K562 (cell line): ENCODE measurements at regions not wholly inside any gene's neighbourhood (a gene's known extent, or its start where the extent isn't known, plus 50 kb on each side); places are given as distances from the start of the nearest gene placed in this dataset.

Experiments
- ATAC-seq: fragments of 200-7000 bp; cut with Tn5 transposase; 3 replicates; pipeline ENCODE4 v1.9.1; 2020; ENCODE audit warnings: moderate library complexity
- BruUV-seq: library from RNA; stranded (reverse); fragments of 400-500 nt; replicated peaks from 2 replicates; lab custom pipeline; 2021; lab: Mats Ljungman, UMichigan
- CTCF ChIA-PET: fragments of 300-600 bp; formaldehyde crosslinking; extraction: SDS; loops from one replicate; lab custom pipeline; 2021; ENCODE audit warnings: low intra/inter-chr PET ratio; lab: Yijun Ruan, JAX
- POLR2A ChIA-PET: fragments of 300-600, 350-650 bp; sonication (Branson Sonifier 250); formaldehyde crosslinking; extraction: SDS; loops from one replicate; lab custom pipeline; 2021; ENCODE audit warnings: antibody characterized with exemption, inconsistent platforms; lab: Yijun Ruan, JAX
- DNase-seq, 4 experiments: peaks; one replicate each; pipeline versions ENCODE4 v3.0.0 to v3.0.0-alpha.2; 2011 to 2018; ENCODE audit warnings: low spot score in 3 of 4, mixed read lengths in 3 of 4; ENCODE audit errors: extremely low read depth in 1 of 4
- FAIRE-seq: peaks from 2 replicates; lab custom pipeline; 2011; peaks lifted over from hg19 to GRCh38; lab: Jason Lieb, UNC
- H2AFZ ChIP-seq: 2 replicates; pipeline ENCODE4 v1.6.0; 2011; ENCODE audit warnings: low read depth, low read length, control low read depth, inconsistent platforms
- H3K27ac ChIP-seq: fragments of 200-600 bp; 3 replicates; pipeline ENCODE4 v1.8.0; 2011; ENCODE audit warnings: low read depth, mild to moderate bottlenecking, control low read depth, inconsistent platforms, low read length, moderate library complexity, mixed read lengths; ENCODE audit errors: extremely low read depth
- H3K27me3 ChIP-seq, 2 experiments: fragments of 300-600 bp in 1 of 2; 2 replicates in 1 of 2; 3 replicates in 1 of 2; pipeline versions ENCODE4 v1.6.0 to v1.8.0; 2011; ENCODE audit warnings: inconsistent platforms in 2 of 2, low read length in 2 of 2, mild to moderate bottlenecking in 1 of 2, mixed read lengths in 1 of 2, moderate library complexity in 1 of 2; ENCODE audit not compliant: control insufficient read depth in 2 of 2, insufficient read depth in 2 of 2
- H3K36me3 ChIP-seq: fragments of 300-600 bp; 3 replicates; pipeline ENCODE4 v1.8.0; 2011; ENCODE audit warnings: mild to moderate bottlenecking, low read length, inconsistent platforms; ENCODE audit not compliant: control insufficient read depth, insufficient read depth
- H3K4me1 ChIP-seq, 2 experiments: fragments of 200-600 bp in 1 of 2; replicated peaks in 1 of 2; 2 replicates in 1 of 2; 3 replicates in 1 of 2; pipeline versions ENCODE4 v1.5.1 to v1.8.0; 2011; ENCODE audit warnings: inconsistent platforms in 2 of 2, low read length in 2 of 2, mild to moderate bottlenecking in 1 of 2, mixed read lengths in 1 of 2, moderate library complexity in 1 of 2; ENCODE audit not compliant: control insufficient read depth in 2 of 2, insufficient read depth in 2 of 2
- H3K4me2 ChIP-seq: 2 replicates; pipeline ENCODE4 v1.6.1; 2011; ENCODE audit warnings: low read length, control low read depth, inconsistent platforms, mixed read lengths; ENCODE audit not compliant: insufficient read depth
- H3K4me3 ChIP-seq: fragments of 200-600 bp; sonication (generic), shearing (Covaris generic); 2 replicates; pipeline ENCODE4 v1.5.1; 2016; ENCODE audit warnings: control low read depth, inconsistent platforms
- H3K79me2 ChIP-seq: fragments of 200-600 bp; 3 replicates; pipeline ENCODE4 v1.8.0; 2011; ENCODE audit warnings: low read length, inconsistent platforms; ENCODE audit not compliant: control insufficient read depth, insufficient read depth
- H3K9ac ChIP-seq, 2 experiments: 2 replicates each; pipeline versions ENCODE4 v1.6.0 to v1.6.1; 2011; ENCODE audit warnings: low read depth in 2 of 2, low read length in 2 of 2, control low read depth in 1 of 2, inconsistent platforms in 1 of 2, mild to moderate bottlenecking in 1 of 2, mixed read lengths in 1 of 2; ENCODE audit not compliant: insufficient read depth in 1 of 2
- H3K9me1 ChIP-seq: one replicate; pipeline ENCODE4 v1.6.0; 2011; ENCODE audit warnings: inconsistent platforms, mild to moderate bottlenecking, low read length, moderate library complexity; ENCODE audit not compliant: control insufficient read depth, insufficient read depth
- H3K9me3 ChIP-seq: replicated peaks from 2 replicates; pipeline ENCODE4 v1.5.1; 2011; ENCODE audit warnings: low read depth, low read length, inconsistent platforms; ENCODE audit not compliant: control insufficient read depth, insufficient read depth
- H4K20me1 ChIP-seq: replicated peaks from 2 replicates; pipeline ENCODE4 v1.6.1; 2011; ENCODE audit warnings: low read length, inconsistent platforms, mixed read lengths; ENCODE audit not compliant: control insufficient read depth, insufficient read depth
- DPF2 ChIP-seq: fragments of 450-650 bp; IDR thresholded peaks from 2 replicates; pipeline ENCODE4 v1.6.1; 2016
- EP300 ChIP-seq: IDR thresholded peaks from 2 replicates; pipeline ENCODE4 v1.6.1; 2012; ENCODE audit warnings: low read length, improper control_type of control experiment
- FOSL1 ChIP-seq: fragments of 200-800 bp; sonication (Bioruptor generic); conservative IDR thresholded peaks from 2 replicates; pipeline ENCODE4 v1.6.1; 2016; ENCODE audit warnings: missing genetic modification characterization, missing compliant biosample characterization
- GATAD2B ChIP-seq: fragments of 450-650 bp; IDR thresholded peaks from 2 replicates; pipeline ENCODE4 v1.6.1; 2017; ENCODE audit warnings: mild to moderate bottlenecking, borderline replicate concordance
- GTF2A2 ChIP-seq: IDR thresholded peaks from 2 replicates; pipeline ENCODE4 v1.6.1; 2016; ENCODE audit warnings: mild to moderate bottlenecking, missing genetic modification characterization, missing compliant biosample characterization
- HDAC1 ChIP-seq, 2 experiments: fragments of 450-650 bp; IDR thresholded peaks; 2 replicates each; pipeline ENCODE4 v1.6.1; 2016 to 2017; ENCODE audit warnings: inconsistent platforms in 1 of 2, mild to moderate bottlenecking in 1 of 2, moderate library complexity in 1 of 2
- HNRNPLL ChIP-seq: fragments of 200-400 bp; formaldehyde crosslinking; IDR thresholded peaks from 2 replicates; pipeline ENCODE4 v1.6.1; 2017; ENCODE audit warnings: low read length, low read depth, mild to moderate bottlenecking; ENCODE audit not compliant: poor library complexity, severe bottlenecking
- ILF3 ChIP-seq: fragments of 450-650 bp; IDR thresholded peaks from 2 replicates; pipeline ENCODE4 v1.6.1; 2018; ENCODE audit warnings: antibody characterized with exemption, mild to moderate bottlenecking, moderate library complexity, borderline replicate concordance
- MEIS2 ChIP-seq: fragments of 450-650 bp; IDR thresholded peaks from 2 replicates; pipeline ENCODE4 v1.6.1; 2014; ENCODE audit warnings: mild to moderate bottlenecking; ENCODE audit not compliant: partially characterized antibody
- MYBL2 ChIP-seq, 2 experiments: fragments of 450-650 bp in 1 of 2; sonication (generic) in 1 of 2; formaldehyde crosslinking in 1 of 2; IDR thresholded peaks; 2 replicates each; pipeline versions ENCODE4 v1.6.1 to v1.8.1; 2017 to 2022; ENCODE audit warnings: borderline replicate concordance in 1 of 2, inconsistent platforms in 1 of 2, low read depth in 1 of 2, mild to moderate bottlenecking in 1 of 2, missing genetic modification reagents in 1 of 2, moderate library complexity in 1 of 2
- NONO ChIP-seq, 2 experiments: fragments of 200-400 bp in 1 of 2; fragments of 450-650 bp in 1 of 2; formaldehyde crosslinking in 1 of 2; IDR thresholded peaks; 2 replicates each; pipeline ENCODE4 v1.6.1; 2017; ENCODE audit warnings: low read depth in 2 of 2, mild to moderate bottlenecking in 2 of 2, moderate library complexity in 2 of 2, low read length in 1 of 2
- RBM17 ChIP-seq: fragments of 200-400 bp; formaldehyde crosslinking; IDR thresholded peaks from 2 replicates; pipeline ENCODE4 v1.6.1; 2017; ENCODE audit warnings: low read depth, mild to moderate bottlenecking, low read length, borderline replicate concordance
- TCF15 ChIP-seq: fragments of 250-450 bp; sonication (Bioruptor Pico); IDR thresholded peaks from 2 replicates; pipeline ENCODE4 v1.8.0; 2022; ENCODE audit warnings: moderate library complexity, mild to moderate bottlenecking, inconsistent platforms
- ZNF12 ChIP-seq: sonication (generic); formaldehyde crosslinking; IDR thresholded peaks from 2 replicates; pipeline ENCODE4 v1.4.0; 2020; ENCODE audit warnings: mild to moderate bottlenecking, missing genetic modification reagents
- ZNF764 ChIP-seq: fragments of 250-450 bp; sonication (Bioruptor Pico); IDR thresholded peaks from 2 replicates; pipeline ENCODE4 v1.4.0; 2020; ENCODE audit warnings: low read depth, mild to moderate bottlenecking, moderate library complexity
- WGBS: fragments of 100-300 bp; shearing (Covaris generic); methylation state at CpG from one replicate; pipeline ENCODE4 v1.1.6; 2016; ENCODE audit warnings: low coverage, mixed read lengths; ENCODE audit not compliant: insufficient coverage; ENCODE audit errors: missing lambda C conversion rate; 5-methylcytosine and 5-hydroxymethylcytosine counted together
- in situ Hi-C: fragments of 300-500 bp; cut with MboI; formaldehyde crosslinking; loops from 4 replicates; pipeline ENCODE4 v1.15.0; 2018; ENCODE audit warnings: inconsistent platforms, mixed read lengths
- intact Hi-C: fragments of 100-400 bp; cut with micrococcal nuclease; formaldehyde crosslinking; loops from 2 replicates; pipeline ENCODE4 v1.14.2; 2022
- TF ChIP-seq, protein P1 (sequence below): fragments of 450-650 bp; formaldehyde crosslinking; IDR thresholded peaks from 2 replicates; pipeline ENCODE4 v1.4.0; 2022; ENCODE audit warnings: mild to moderate bottlenecking, moderate library complexity

DNA sequence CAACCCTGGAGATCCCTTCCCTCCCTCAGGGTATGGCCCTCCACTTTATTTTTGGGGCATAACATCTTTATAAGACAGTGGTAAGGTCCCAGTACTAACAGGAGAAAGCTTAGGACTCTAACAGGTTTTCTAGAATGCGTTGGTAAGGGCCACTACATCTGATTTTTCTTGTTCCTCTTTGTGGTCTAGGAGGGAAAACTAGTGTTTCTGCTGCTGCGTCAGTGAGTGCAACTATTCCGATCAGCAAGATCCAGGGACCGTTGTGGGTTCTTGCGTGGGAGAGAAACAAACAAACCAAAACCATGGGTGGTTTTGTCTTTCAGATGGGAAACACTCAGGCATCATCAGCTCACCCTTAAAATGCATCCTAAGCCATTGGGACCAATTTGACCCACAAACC is 123.6 kb upstream of the SLC16A7 start:
- H4K20me1 ChIP-seq, result no peaks in the 10 kb centered on the region
- no peaks in the 10 kb centered on the region for H3K4me1 ChIP-seq
- ATAC-seq, result no peak
- no peak overlapping the region for H3K9ac ChIP-seq
- no peaks in the 10 kb centered on the region for H3K9me3 ChIP-seq
- no peaks in the 10 kb centered on the region for H3K36me3 ChIP-seq
- H3K27ac ChIP-seq, result no peak overlapping the region
- intact Hi-C loops (no loop called here), in situ Hi-C loops (no loop called here)
- no peak overlapping the region for H2AFZ ChIP-seq
- 0% methylated on average over 5 of the region's 5 CpGs for WGBS
- no peak overlapping the region for H3K4me3 ChIP-seq
- POLR2A ChIA-PET, result no interaction called here
- TF ChIP-seq MYBL2 (IDR thresholded peaks at IDR 0.05; ENCODE audit: low read depth) (no peak), MYBL2 (CRISPR knock-in tag; IDR thresholded peaks at IDR 0.05; ENCODE audit: borderline replicate concordance) (no peak), FOSL1 (tag) (no peak), GATAD2B (no peak), HDAC1 (IDR thresholded peaks at IDR 0.05) (no peak), ILF3 (no peak), NONO (IDR thresholded peaks at IDR 0.05; ENCODE audit: low read depth in 2 of 2, low read length in 1 of 2) (no peak), RBM17 (no peak), MEIS2 (no peak), HNRNPLL (no peak), GTF2A2 (no peak), TCF15 (CRISPR knock-in tag) (no peak), DPF2 (no peak), ZNF12 (CRISPR knock-in tag) (no peak), EP300 (no peak), ZNF764 (CRISPR knock-in tag) (no peak)
- TF ChIP-seq, protein P1, sequence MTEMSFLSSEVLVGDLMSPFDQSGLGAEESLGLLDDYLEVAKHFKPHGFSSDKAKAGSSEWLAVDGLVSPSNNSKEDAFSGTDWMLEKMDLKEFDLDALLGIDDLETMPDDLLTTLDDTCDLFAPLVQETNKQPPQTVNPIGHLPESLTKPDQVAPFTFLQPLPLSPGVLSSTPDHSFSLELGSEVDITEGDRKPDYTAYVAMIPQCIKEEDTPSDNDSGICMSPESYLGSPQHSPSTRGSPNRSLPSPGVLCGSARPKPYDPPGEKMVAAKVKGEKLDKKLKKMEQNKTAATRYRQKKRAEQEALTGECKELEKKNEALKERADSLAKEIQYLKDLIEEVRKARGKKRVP (CRISPR knock-in tag), result no peak
- no peak for DNase-seq
- BruUV-seq, result no TSS peak
- no peak overlapping the region for H3K4me2 ChIP-seq
- H3K27me3 ChIP-seq, result no peaks in the 10 kb centered on the region
- no peak for FAIRE-seq
- CTCF ChIA-PET, result no interaction called here
- no peaks in the 10 kb centered on the region for H3K79me2 ChIP-seq
- no peaks in the 10 kb centered on the region for H3K9me1 ChIP-seq
